GM23338 (cell line): ENCODE measurements at regions not wholly inside any gene's neighbourhood (a gene's known extent, or its start where the extent isn't known, plus 50 kb on each side); places are given as distances from the start of the nearest gene placed in this dataset.

Source experiments
- CREB1 ChIP-seq: fragments of 250-450 bp; sonication (Bioruptor Pico); IDR thresholded peaks from 2 replicates; pipeline ENCODE4 v1.5.0; 2020; ENCODE audit warnings: low read depth, mild to moderate bottlenecking, moderate library complexity
- EZH2 ChIP-seq: fragments of 200-600 bp; sonication (generic); IDR thresholded peaks from one replicate; pipeline ENCODE4 v1.8.0; 2017; ENCODE audit warnings: antibody characterized with exemption, mild to moderate bottlenecking, low read depth; ENCODE audit not compliant: unreplicated experiment
- EZH2phosphoT487 ChIP-seq: fragments of 200-600 bp; sonication (generic); IDR thresholded peaks from one replicate; pipeline ENCODE4 v1.8.1; 2018; ENCODE audit warnings: antibody characterized with exemption; ENCODE audit not compliant: unreplicated experiment
- JUNB ChIP-seq: IDR thresholded peaks from one replicate; pipeline ENCODE4 v1.6.1; 2016; ENCODE audit warnings: antibody characterized with exemption; ENCODE audit not compliant: unreplicated experiment
- NANOG ChIP-seq: IDR thresholded peaks from 2 replicates; pipeline ENCODE4 v1.6.1; 2016; ENCODE audit warnings: antibody characterized with exemption, borderline replicate concordance
- POLR2AphosphoS5 ChIP-seq: IDR thresholded peaks from 2 replicates; pipeline ENCODE4 v1.6.1; 2016; ENCODE audit warnings: antibody characterized with exemption, low read depth
- REST ChIP-seq: IDR thresholded peaks from one replicate; pipeline ENCODE4 v1.6.1; 2018; ENCODE audit warnings: antibody characterized with exemption; ENCODE audit not compliant: unreplicated experiment
- ZNF114 ChIP-seq: fragments of 250-450 bp; sonication (Bioruptor Pico); IDR thresholded peaks from 2 replicates; pipeline ENCODE4 v1.5.0; 2020; ENCODE audit warnings: mild to moderate bottlenecking, moderate library complexity
- ZNF331 ChIP-seq: fragments of 250-450 bp; sonication (Bioruptor Pico); IDR thresholded peaks from 2 replicates; pipeline ENCODE4 v1.5.0; 2020; ENCODE audit warnings: low read depth, mild to moderate bottlenecking, moderate library complexity
- TF ChIP-seq, protein P1 (sequence below), 2 experiments: fragments of 200-600 bp in 1 of 2; sonication (generic) in 1 of 2; conservative IDR thresholded peaks; 2 replicates each; pipeline versions ENCODE4 v1.5.1 to v1.6.1; 2016 to 2017; ENCODE audit warnings: antibody characterized with exemption in 2 of 2, low read depth in 2 of 2, mild to moderate bottlenecking in 2 of 2, moderate library complexity in 1 of 2
- TF ChIP-seq, protein P2 (sequence below): fragments of 250-450 bp; sonication (Bioruptor Pico); IDR thresholded peaks from 2 replicates; pipeline ENCODE4 v1.5.0; 2020; ENCODE audit warnings: mild to moderate bottlenecking, moderate library complexity
- TF ChIP-seq, protein P3 (sequence below): IDR thresholded peaks from 2 replicates; pipeline ENCODE4 v1.6.1; 2016; ENCODE audit warnings: antibody characterized with exemption

- TF ChIP-seq, protein P1, sequence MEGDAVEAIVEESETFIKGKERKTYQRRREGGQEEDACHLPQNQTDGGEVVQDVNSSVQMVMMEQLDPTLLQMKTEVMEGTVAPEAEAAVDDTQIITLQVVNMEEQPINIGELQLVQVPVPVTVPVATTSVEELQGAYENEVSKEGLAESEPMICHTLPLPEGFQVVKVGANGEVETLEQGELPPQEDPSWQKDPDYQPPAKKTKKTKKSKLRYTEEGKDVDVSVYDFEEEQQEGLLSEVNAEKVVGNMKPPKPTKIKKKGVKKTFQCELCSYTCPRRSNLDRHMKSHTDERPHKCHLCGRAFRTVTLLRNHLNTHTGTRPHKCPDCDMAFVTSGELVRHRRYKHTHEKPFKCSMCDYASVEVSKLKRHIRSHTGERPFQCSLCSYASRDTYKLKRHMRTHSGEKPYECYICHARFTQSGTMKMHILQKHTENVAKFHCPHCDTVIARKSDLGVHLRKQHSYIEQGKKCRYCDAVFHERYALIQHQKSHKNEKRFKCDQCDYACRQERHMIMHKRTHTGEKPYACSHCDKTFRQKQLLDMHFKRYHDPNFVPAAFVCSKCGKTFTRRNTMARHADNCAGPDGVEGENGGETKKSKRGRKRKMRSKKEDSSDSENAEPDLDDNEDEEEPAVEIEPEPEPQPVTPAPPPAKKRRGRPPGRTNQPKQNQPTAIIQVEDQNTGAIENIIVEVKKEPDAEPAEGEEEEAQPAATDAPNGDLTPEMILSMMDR (conservative IDR thresholded peaks at IDR 0.05; ENCODE audit: low read depth in 2 of 2) = no peak
- TF ChIP-seq REST = no peak
- TF ChIP-seq POLR2AphosphoS5 = no peak
- TF ChIP-seq EZH2phosphoT487 = no peak
- TF ChIP-seq EZH2 = no peak
- TF ChIP-seq, protein P2, sequence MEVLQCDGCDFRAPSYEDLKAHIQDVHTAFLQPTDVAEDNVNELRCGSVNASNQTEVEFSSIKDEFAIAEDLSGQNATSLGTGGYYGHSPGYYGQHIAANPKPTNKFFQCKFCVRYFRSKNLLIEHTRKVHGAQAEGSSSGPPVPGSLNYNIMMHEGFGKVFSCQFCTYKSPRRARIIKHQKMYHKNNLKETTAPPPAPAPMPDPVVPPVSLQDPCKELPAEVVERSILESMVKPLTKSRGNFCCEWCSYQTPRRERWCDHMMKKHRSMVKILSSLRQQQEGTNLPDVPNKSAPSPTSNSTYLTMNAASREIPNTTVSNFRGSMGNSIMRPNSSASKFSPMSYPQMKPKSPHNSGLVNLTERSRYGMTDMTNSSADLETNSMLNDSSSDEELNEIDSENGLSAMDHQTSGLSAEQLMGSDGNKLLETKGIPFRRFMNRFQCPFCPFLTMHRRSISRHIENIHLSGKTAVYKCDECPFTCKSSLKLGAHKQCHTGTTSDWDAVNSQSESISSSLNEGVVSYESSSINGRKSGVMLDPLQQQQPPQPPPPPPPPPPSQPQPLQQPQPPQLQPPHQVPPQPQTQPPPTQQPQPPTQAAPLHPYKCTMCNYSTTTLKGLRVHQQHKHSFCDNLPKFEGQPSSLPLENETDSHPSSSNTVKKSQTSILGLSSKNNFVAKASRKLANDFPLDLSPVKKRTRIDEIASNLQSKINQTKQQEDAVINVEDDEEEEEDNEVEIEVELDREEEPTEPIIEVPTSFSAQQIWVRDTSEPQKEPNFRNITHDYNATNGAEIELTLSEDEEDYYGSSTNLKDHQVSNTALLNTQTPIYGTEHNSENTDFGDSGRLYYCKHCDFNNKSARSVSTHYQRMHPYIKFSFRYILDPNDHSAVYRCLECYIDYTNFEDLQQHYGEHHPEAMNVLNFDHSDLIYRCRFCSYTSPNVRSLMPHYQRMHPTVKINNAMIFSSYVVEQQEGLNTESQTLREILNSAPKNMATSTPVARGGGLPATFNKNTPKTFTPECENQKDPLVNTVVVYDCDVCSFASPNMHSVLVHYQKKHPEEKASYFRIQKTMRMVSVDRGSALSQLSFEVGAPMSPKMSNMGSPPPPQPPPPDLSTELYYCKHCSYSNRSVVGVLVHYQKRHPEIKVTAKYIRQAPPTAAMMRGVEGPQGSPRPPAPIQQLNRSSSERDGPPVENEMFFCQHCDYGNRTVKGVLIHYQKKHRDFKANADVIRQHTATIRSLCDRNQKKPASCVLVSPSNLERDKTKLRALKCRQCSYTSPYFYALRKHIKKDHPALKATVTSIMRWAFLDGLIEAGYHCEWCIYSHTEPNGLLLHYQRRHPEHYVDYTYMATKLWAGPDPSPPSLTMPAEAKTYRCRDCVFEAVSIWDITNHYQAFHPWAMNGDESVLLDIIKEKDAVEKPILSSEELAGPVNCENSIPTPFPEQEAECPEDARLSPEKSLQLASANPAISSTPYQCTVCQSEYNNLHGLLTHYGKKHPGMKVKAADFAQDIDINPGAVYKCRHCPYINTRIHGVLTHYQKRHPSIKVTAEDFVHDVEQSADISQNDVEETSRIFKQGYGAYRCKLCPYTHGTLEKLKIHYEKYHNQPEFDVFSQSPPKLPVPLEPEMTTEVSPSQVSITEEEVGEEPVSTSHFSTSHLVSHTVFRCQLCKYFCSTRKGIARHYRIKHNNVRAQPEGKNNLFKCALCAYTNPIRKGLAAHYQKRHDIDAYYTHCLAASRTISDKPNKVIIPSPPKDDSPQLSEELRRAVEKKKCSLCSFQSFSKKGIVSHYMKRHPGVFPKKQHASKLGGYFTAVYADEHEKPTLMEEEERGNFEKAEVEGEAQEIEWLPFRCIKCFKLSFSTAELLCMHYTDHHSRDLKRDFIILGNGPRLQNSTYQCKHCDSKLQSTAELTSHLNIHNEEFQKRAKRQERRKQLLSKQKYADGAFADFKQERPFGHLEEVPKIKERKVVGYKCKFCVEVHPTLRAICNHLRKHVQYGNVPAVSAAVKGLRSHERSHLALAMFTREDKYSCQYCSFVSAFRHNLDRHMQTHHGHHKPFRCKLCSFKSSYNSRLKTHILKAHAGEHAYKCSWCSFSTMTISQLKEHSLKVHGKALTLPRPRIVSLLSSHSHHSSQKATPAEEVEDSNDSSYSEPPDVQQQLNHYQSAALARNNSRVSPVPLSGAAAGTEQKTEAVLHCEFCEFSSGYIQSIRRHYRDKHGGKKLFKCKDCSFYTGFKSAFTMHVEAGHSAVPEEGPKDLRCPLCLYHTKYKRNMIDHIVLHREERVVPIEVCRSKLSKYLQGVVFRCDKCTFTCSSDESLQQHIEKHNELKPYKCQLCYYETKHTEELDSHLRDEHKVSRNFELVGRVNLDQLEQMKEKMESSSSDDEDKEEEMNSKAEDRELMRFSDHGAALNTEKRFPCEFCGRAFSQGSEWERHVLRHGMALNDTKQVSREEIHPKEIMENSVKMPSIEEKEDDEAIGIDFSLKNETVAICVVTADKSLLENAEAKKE (CRISPR knock-in tag) = no peak
- no peak for TF ChIP-seq NANOG
- TF ChIP-seq, protein P3, sequence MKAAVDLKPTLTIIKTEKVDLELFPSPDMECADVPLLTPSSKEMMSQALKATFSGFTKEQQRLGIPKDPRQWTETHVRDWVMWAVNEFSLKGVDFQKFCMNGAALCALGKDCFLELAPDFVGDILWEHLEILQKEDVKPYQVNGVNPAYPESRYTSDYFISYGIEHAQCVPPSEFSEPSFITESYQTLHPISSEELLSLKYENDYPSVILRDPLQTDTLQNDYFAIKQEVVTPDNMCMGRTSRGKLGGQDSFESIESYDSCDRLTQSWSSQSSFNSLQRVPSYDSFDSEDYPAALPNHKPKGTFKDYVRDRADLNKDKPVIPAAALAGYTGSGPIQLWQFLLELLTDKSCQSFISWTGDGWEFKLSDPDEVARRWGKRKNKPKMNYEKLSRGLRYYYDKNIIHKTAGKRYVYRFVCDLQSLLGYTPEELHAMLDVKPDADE = no peak
- no peak for TF ChIP-seq JUNB
- TF ChIP-seq CREB1 (CRISPR knock-in tag) = no peak
- no peak for TF ChIP-seq ZNF331
- no peak for TF ChIP-seq ZNF114 (CRISPR knock-in tag)
Measured at GRCh38 chr7:53602817-53603418, 567.5 kb downstream of the POM121L12 start.
